Stimulated activated naive B cell treated with anti-CD40 and anti-IgM and Interleukin-4, amounts not matched to agents 10 μg/mL and 1 μg/mL and 100 μg/mL, for 72 hours (primary cell): ENCODE measurements at regions not wholly inside any gene's neighbourhood (a gene's known extent, or its start where the extent isn't known, plus 50 kb on each side); places are given as distances from the start of the nearest gene placed in this dataset.

Experiments used
- ATAC-seq, 2 donors: fragments of 150-1000 bp; cut with Tn5 transposase; replicated peaks; 2 replicates each; pipeline ENCODE4 v1.10.0; 2021; ENCODE audit warnings: moderate library complexity in 1 of 2
- DNase-seq: peaks from one replicate; pipeline ENCODE4 v3.0.0; 2021
- H3K27ac Mint-ChIP-seq: one replicate; pipeline ENCODE4 v1.8.0; 2022; ENCODE audit warnings: mild to moderate bottlenecking, mixed read lengths
- H3K27me3 Mint-ChIP-seq, 2 donors: one replicate each; pipeline ENCODE4 v1.8.0; 2022; ENCODE audit warnings: mixed read lengths in 2 of 2
- H3K36me3 Mint-ChIP-seq, 2 donors: one replicate each; pipeline ENCODE4 v1.8.0; 2022; ENCODE audit warnings: mixed read lengths in 2 of 2, mild to moderate bottlenecking in 1 of 2
- H3K4me1 Mint-ChIP-seq, 2 donors: one replicate each; pipeline ENCODE4 v1.8.0; 2022; ENCODE audit warnings: mixed read lengths in 2 of 2, mild to moderate bottlenecking in 1 of 2
- H3K4me3 Mint-ChIP-seq, 2 donors: one replicate each; pipeline ENCODE4 v1.8.0; 2022; ENCODE audit warnings: mild to moderate bottlenecking in 2 of 2, mixed read lengths in 2 of 2, moderate library complexity in 1 of 2
- H3K9me3 Mint-ChIP-seq, 2 donors: one replicate each; pipeline ENCODE4 v1.8.0; 2022; ENCODE audit warnings: mixed read lengths in 2 of 2, mild to moderate bottlenecking in 1 of 2

DNA sequence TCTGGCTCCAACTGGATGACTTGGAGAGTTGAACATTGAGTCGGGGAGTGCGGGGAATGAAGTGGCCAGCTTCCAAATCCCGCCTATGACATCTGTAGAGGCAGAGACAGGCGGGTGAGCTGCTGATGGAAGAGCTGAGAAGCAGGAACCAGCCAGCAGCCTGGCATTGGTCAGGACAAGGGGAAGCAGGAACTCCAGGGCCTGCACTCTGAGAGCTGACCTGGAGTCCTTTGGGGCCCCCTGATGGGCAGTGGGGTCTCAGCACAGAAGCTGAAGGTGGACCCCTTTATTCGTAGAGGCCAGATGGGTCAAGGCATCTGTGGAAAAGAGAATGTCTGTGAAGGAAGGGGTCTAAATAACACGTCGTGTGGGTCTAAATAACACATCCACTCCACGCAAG is 57.0 kb downstream of the SEC61G start:
- no peaks in the 10 kb centered on the region for H3K27me3 Mint-ChIP-seq

DNA sequence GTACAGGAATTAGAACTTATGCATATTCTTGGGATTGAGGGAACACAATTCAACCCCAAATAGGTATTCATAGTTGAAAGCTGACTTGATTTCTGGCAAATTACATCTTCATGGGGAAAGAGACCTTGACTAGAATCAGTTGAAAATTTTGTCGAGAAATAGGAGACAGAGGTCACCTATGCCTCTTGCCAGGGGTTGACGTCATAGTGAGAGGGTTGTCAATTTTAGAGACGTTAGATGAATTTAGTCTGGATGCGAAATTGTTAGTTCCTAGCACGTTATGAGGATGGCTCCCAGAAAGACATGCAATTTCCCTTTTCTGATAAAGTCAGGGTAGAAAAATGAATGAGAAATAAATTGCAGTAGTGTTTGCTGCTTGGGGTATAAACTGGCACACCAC is 59.3 kb downstream of the SEC61G start:
- no peaks in the 10 kb centered on the region for H3K36me3 Mint-ChIP-seq
- H3K9me3 Mint-ChIP-seq, result no peaks in the 10 kb centered on the region
- DNase-seq, result no peak
- ATAC-seq, result no peak
- H3K27me3 Mint-ChIP-seq, result no peaks in the 10 kb centered on the region
- H3K4me1 Mint-ChIP-seq, result no peaks in the 10 kb centered on the region
- no peak overlapping the region for H3K4me3 Mint-ChIP-seq
- H3K27ac Mint-ChIP-seq, result no peak overlapping the region

More for the DNA sequence above, 57.0 kb downstream of the SEC61G start:
- ATAC-seq (no peak), DNase-seq (no peak)
- Mint-ChIP-seq H3K9me3 (peaks cover 0 to under 1% of the 10 kb centered on the region in 2 donors), H3K4me1 (no peaks in the 10 kb centered on the region), H3K4me3 (no peak overlapping the region), H3K27ac (no peak overlapping the region), H3K36me3 (no peaks in the 10 kb centered on the region)

DNA sequence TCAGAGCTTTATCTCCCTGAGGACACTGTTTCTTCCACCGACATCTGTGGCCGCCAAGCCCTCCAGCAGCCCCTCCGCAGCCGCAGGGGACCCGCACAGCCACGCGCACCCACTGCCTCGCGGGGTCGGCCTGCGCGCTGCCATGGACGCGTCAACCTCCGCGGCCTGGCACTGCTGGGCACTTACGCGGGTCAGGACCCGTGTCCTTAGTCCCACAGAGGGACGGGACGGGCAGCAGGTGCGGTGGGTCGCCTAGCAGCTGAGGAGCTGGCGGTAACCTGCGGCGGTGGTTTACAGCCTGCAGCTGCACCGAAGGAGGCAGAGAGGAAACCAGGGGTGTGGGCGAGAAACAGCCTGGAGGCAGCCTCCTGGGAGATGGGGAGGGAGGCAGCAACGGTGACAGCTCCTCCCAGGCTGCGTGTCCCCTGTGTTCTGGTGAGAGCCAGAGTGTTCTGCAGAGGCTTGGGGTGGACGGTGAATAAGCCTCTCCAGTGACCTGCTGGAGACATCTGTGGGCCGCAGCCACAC is 61.3 kb downstream of the SEC61G start:
- no peaks in the 10 kb centered on the region for H3K9me3 Mint-ChIP-seq
- no peak for DNase-seq
- no peaks in the 10 kb centered on the region for H3K36me3 Mint-ChIP-seq
- ATAC-seq, result peak in 1 of 2 donors; percentile 22
- H3K27me3 Mint-ChIP-seq, result no peaks in the 10 kb centered on the region
- no peaks in the 10 kb centered on the region for H3K4me1 Mint-ChIP-seq
- no peak overlapping the region for H3K27ac Mint-ChIP-seq
- no peak overlapping the region for H3K4me3 Mint-ChIP-seq

DNA sequence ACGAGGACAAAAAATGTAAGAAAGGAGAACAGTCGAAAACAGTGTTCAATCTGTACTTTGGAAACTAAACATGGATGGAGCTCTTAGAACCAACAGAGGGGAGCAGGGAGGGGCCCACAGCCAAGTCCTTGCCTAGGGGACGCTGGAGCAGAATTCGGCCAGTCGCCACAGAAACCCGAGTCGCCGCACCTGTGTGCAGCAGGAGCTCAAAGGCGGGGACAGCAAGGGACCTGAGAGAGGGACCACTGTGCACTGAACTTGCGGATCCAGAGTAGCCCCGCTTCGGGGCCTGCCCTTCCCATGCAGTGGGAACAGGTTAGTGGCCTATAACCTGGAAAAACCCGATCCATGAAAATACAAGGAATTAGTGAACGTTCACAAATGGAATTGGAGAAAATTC is 68.1 kb downstream of the SEC61G start:
- no peak overlapping the region for H3K4me3 Mint-ChIP-seq
- no peaks in the 10 kb centered on the region for H3K4me1 Mint-ChIP-seq
- H3K36me3 Mint-ChIP-seq, result no peaks in the 10 kb centered on the region
- H3K9me3 Mint-ChIP-seq, result no peaks in the 10 kb centered on the region
- no peak overlapping the region for H3K27ac Mint-ChIP-seq
- DNase-seq (no peak), ATAC-seq (no peak)
- no peaks in the 10 kb centered on the region for H3K27me3 Mint-ChIP-seq

DNA sequence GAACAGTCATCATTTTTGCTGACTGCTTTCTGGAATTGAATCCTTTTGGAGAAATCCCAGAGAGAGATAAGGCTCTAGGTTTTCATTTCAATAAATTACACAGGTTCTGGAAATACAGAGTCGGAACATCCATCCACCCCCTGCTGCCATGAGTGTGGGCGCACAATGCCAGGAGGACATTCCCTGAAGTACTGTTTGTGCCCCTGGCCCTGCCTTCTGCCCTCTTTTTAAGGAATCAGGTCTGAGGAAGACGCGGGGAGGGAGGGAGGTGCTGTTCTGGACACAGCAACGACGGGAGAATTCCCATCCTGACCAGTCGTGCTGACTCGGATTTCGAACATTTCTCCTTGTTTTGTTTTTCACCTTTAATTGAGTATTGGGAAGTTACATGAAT is 69.0 kb downstream of the SEC61G start:
- no peak overlapping the region for H3K27ac Mint-ChIP-seq
- no peaks in the 10 kb centered on the region for H3K4me1 Mint-ChIP-seq
- H3K9me3 Mint-ChIP-seq, result no peaks in the 10 kb centered on the region
- no peak overlapping the region for H3K4me3 Mint-ChIP-seq
- no peak for ATAC-seq
- no peaks in the 10 kb centered on the region for H3K36me3 Mint-ChIP-seq
- no peak for DNase-seq
- no peaks in the 10 kb centered on the region for H3K27me3 Mint-ChIP-seq

DNA sequence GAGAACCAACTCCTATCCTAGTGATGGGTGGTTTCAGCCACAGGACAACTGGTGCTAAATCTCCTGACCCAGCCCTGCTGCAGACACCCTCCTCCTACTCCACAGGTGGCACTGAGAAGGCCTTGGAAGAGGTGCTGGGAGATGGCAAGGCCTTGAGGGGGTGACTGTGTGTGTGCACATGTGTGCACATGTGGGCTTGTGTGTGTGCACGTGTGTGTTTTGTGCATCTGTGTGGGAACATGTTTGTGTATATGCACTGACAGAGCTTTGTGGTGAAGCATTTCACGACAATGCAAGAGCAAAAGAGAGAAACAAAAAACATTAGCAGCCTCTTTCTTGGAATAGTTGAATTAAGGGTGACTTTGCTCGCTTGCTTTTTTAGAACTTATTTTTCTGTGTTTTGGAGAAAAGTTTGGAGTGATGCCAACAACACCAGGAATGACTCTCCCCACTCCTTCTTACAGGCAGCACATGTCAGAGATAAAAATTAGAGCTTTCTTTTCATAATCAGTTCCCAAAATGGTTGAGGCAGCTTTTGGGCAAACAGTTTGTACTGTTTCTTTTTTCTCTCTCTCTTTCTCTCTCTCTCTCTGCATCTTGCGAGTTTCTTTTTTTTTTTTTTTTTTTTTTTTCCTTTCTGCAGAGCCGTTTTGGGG is 69.5 kb downstream of the SEC61G start:
- no peak overlapping the region for H3K4me3 Mint-ChIP-seq
- no peaks in the 10 kb centered on the region for H3K36me3 Mint-ChIP-seq
- H3K9me3 Mint-ChIP-seq, result peaks cover 0 to 3% of the 10 kb centered on the region in 2 donors
- no peak for DNase-seq
- ATAC-seq, result no peak
- H3K27me3 Mint-ChIP-seq, result no peaks in the 10 kb centered on the region
- no peak overlapping the region for H3K27ac Mint-ChIP-seq
- no peaks in the 10 kb centered on the region for H3K4me1 Mint-ChIP-seq

DNA sequence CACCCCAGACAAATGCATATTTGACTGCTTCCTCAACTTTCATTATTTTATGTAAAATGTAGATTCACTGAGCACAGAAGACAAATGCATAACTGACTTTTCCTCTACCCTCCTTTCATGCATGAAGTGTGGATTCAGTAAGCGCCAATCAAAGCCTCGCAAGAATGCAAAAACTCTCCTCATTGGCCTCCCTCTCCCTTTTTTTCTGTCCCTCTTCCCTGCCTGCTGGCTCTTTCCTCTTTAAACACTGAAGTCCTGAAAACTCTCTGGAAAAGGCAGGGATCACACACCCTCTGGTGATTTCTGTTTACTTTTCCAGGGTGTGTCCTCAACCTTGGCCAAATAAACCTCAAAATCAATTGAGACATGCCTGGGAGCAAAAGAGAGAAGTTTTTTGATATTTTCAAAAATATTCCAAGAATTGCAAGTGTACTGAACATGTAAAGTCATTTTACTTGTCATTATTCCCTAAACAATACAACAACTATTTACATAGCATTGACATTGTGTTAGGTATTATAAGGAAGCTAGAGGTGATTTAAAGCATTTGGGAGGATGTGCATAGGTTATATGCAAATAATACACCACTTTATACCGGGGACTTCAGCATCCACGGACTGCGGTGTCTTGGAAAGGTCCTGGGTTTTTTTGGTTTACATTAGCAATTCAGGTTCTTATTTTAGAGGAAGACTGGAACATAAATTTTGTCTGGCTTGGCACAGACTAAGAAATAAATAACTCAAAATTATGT is 71.4 kb downstream of the SEC61G start:
- H3K27ac Mint-ChIP-seq, result no peak overlapping the region
- no peak overlapping the region for H3K4me3 Mint-ChIP-seq
- DNase-seq (no peak), ATAC-seq (no peak)
- peaks cover 0 to 4% of the 10 kb centered on the region in 2 donors for H3K9me3 Mint-ChIP-seq
- no peaks in the 10 kb centered on the region for H3K27me3 Mint-ChIP-seq
- no peaks in the 10 kb centered on the region for H3K36me3 Mint-ChIP-seq
- H3K4me1 Mint-ChIP-seq, result no peaks in the 10 kb centered on the region

DNA sequence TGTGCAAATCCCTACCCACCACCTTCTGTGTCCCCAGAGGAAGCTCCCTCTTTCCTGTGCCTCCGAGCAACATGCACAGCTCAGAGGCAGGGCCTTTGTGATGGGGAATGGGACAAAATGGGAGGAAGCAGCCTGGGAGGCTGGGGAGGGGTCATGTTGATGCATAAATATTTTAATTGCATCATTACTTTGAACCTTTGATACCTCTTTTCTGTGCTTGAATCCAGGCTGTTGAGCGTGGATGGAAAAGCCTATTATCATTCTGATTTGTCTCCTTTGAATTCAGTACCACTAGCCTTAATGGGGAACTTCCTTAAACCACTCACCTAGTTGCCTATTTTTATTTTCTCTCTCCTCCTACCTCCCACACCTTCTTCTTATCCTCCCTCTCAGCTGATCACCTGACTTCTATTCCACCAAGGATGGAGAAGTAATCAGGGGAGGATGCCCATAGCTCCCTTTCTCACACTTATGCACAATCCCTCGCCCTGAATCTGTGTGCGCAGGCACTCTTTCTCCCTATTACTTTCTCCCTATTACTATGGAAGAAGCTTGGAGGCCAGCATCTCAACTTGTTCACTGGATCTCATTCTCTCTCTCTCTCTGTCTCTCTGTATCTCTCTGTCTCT is 78.5 kb downstream of the SEC61G start:
- H3K4me3 Mint-ChIP-seq, result no peak overlapping the region
- DNase-seq (no peak), ATAC-seq (no peak)
- H3K36me3 Mint-ChIP-seq, result no peaks in the 10 kb centered on the region
- no peaks in the 10 kb centered on the region for H3K4me1 Mint-ChIP-seq
- H3K9me3 Mint-ChIP-seq, result peaks cover 0 to 4% of the 10 kb centered on the region in 2 donors
- H3K27me3 Mint-ChIP-seq, result peaks cover 0 to 4% of the 10 kb centered on the region in 2 donors
- no peak overlapping the region for H3K27ac Mint-ChIP-seq

DNA sequence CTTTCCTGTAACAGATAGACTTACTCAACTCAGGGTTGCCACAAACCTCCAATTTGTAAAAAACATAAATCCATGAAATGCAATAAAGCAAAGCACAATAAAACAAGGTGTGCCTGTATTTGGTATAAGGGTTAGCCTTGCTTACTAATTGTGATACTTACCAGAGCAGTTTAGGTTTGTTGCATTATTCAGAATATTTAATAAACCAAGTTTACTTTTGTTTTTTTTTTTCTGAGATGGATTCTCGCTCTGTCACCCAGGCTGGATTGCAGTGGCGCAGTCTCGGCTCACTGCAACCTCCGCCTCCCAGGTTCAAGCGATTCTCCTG is 79.6 kb downstream of the SEC61G start:
- no peaks in the 10 kb centered on the region for H3K4me1 Mint-ChIP-seq

DNA sequence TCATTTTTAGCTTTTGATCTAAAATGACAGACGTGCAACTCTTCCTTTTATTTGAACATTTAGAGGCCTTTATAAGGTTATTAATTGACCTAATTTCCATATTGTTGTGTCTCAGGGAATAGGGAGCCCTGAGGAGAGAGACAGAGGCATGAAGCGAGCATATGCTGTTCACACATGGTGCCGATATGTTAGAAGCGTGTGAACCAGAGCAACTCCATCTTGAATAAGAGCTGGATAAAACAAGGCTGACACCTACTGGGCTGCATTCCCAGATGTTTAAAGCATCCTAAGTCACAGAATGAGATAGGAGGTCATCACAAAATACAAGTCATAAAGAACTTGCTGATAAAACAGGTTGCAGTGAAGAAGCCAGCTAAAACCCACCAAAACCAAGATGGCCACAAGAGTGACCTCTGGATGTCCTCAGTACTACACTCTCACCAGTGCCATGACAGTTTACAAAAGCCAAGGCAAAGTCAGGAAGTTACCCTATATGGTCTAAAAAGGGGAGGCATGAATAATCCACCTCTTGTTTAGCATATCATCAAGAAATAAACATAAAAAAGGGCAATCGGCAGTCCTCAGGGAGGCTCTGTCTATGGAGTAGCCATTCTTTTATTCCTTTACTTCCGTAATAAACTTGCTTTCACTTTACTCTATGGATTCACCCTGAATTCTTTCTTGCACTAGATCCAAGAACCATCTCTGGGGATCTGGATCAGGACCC is 80.1 kb downstream of the SEC61G start:
- H3K4me1 Mint-ChIP-seq, result no peaks in the 10 kb centered on the region

More for the DNA sequence above, 79.6 kb downstream of the SEC61G start:
- ATAC-seq (no peak), DNase-seq (no peak)
- H3K9me3 Mint-ChIP-seq, result peaks cover 0 to 1% of the 10 kb centered on the region in 2 donors
- H3K27me3 Mint-ChIP-seq, result peaks cover 0 to 4% of the 10 kb centered on the region in 2 donors
- no peaks in the 10 kb centered on the region for H3K36me3 Mint-ChIP-seq
- H3K4me3 Mint-ChIP-seq, result no peak overlapping the region
- no peak overlapping the region for H3K27ac Mint-ChIP-seq

DNA sequence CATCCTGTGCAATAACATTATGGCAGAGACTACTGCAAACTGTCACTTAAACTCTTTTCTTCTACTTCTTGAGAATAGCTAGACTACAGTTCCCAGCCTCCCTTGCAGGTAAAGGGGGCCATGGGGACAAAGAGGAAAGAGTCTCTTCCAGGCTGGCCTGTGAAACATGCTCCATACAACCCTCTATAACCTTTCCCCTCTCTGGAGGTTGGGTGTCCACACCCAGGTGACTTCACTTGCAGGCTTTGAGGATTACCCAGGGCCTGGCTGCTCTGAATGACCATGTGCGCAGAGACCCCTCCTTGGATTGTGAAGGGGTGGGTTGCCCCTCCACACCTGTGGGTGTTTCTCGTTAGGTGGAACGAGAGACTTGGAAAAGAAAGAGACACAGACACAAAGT is 84.1 kb downstream of the SEC61G start:
- H3K27ac Mint-ChIP-seq, result no peak overlapping the region
- H3K4me3 Mint-ChIP-seq, result no peak overlapping the region
- DNase-seq (no peak), ATAC-seq (no peak)
- no peaks in the 10 kb centered on the region for H3K27me3 Mint-ChIP-seq
- H3K36me3 Mint-ChIP-seq, result no peaks in the 10 kb centered on the region
- H3K9me3 Mint-ChIP-seq, result peaks cover 0 to 2% of the 10 kb centered on the region in 2 donors
- H3K4me1 Mint-ChIP-seq, result no peaks in the 10 kb centered on the region

More for the DNA sequence above, 80.1 kb downstream of the SEC61G start:
- Mint-ChIP-seq H3K4me3 (no peak overlapping the region), H3K27me3 (peaks cover 0 to 4% of the 10 kb centered on the region in 2 donors), H3K9me3 (no peaks in the 10 kb centered on the region), H3K27ac (no peak overlapping the region), H3K36me3 (no peaks in the 10 kb centered on the region)
- DNase-seq (no peak), ATAC-seq (no peak)

DNA sequence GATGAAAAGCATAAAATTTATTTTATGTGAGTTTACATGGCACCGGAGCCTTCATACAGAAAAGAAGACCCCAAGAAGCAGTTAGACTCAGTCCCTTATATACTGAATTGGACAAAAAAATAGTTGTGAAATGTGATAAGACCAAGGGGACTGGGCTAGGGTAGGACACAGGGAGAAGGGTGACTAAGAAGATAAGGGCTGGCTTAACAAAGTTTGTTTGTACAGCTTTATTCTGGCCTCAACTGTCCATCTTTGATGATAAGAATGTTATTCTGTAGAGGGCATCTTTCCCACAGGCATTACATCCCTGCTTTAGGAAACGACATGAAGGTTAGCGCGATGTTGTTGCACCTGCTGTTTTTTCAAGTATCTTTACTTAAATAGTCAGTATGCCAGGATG is 86.5 kb downstream of the SEC61G start:
- DNase-seq (no peak), ATAC-seq (no peak)
- Mint-ChIP-seq H3K4me3 (no peak overlapping the region), H3K27me3 (no peaks in the 10 kb centered on the region), H3K27ac (no peak overlapping the region), H3K9me3 (peaks cover 0 to 2% of the 10 kb centered on the region in 2 donors), H3K36me3 (no peaks in the 10 kb centered on the region), H3K4me1 (no peaks in the 10 kb centered on the region)

DNA sequence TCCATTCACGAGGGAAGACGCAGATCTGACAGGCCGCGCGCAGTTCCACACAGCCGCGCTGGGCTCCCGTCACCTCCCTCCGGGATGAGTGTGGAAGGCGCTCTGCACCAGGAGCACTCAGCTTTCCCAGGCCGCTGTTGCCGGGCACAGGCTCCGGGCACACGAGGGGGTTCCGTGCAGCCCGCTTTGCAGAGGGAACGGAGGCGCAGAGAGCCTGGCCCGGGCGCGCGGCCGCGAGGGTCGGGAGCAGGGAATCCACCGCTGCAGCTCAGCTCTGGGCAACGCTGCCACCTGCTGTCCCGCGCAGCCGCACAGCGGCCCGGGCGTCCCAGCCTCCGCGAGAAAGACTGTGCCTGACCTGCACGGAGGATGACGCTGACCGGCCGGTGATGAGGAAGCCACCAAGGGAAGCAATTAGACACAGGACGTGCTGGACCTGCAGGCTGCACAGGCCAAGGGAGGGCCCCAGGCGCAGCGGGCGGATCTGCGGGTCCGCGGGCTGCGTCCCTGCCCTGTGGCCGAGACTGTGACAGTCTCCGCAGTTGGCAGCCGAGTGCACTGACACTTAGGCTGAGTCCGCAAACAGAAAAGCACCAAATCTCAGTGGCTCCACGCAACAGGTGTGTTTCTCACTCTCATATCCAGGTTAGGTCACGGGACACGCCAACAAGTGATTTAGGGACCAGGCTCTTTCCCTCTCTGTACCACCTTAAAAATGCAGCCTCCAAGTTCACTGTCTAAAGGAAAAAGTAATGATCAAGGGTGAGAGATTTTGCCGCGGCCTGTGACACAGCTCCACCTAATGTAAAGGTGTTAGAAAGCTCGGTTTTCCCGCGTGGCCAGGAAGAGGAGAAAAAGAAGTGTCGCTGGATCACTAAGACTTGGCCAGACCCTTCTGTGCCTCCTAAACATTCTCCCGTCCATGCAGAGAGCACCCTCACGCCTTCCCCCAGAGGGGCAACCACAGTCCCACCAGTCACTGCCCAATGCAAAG is 94.5 kb downstream of the SEC61G start:
- Mint-ChIP-seq H3K36me3 (no peaks in the 10 kb centered on the region), H3K27me3 (peaks cover 34 to 37% of the 10 kb centered on the region in 2 donors), H3K27ac (no peak overlapping the region), H3K4me1 (peaks cover 12 to 15% of the 10 kb centered on the region in 2 donors), H3K9me3 (peaks cover 1 to 3% of the 10 kb centered on the region in 2 donors), H3K4me3 (peak overlapping the region; percentile 62 to 74)
- DNase-seq, result peak; percentile 4
- peak; percentile 80 to 89 for ATAC-seq
